NAMALWA (cell line): ENCODE measurements at regions not wholly inside any gene's neighbourhood (a gene's known extent, or its start where the extent isn't known, plus 50 kb on each side); places are given as distances from the start of the nearest gene placed in this dataset.
"Not testable (repeated sequence)": the region's sequence is repeated elsewhere in the genome, so short reads cannot be mapped to it uniquely, and the experiment has no call there.

ENCODE experiments used
- DNase-seq: peaks from one replicate; pipeline ENCODE4 v3.0.0-alpha.2; 2015; ENCODE audit warnings: low spot score

- DNase-seq: not testable (repeated sequence)
Observed at GRCh38 chr15:22519213-22519612, 60.5 kb downstream of the GOLGA6L22 start.

- not testable (repeated sequence) for DNase-seq
Observed at GRCh38 chr15:22526537-22526936, 67.8 kb downstream of the GOLGA6L22 start.

- DNase-seq: not testable (repeated sequence)
Observed at GRCh38 chr15:22527016-22527415, 68.3 kb downstream of the GOLGA6L22 start.

- not testable (repeated sequence) for DNase-seq
Observed at GRCh38 chr15:22529200-22529599, 70.5 kb downstream of the GOLGA6L22 start.

GRCh38 chr15:22559701-22560100, 101.0 kb downstream of the GOLGA6L22 start:
- DNase-seq: not testable (repeated sequence)

- not testable (repeated sequence) for DNase-seq
Observed at GRCh38 chr15:22561716-22562115, 103.0 kb downstream of the GOLGA6L22 start.

- DNase-seq: not testable (repeated sequence)
Observed at GRCh38 chr15:22566510-22566909, 107.8 kb downstream of the GOLGA6L22 start.

- DNase-seq: not testable (repeated sequence)
Observed at GRCh38 chr15:22569486-22569885, 110.8 kb downstream of the GOLGA6L22 start.

- DNase-seq: not testable (repeated sequence)
Observed at GRCh38 chr15:22572152-22572735, 113.5 kb downstream of the GOLGA6L22 start.

GRCh38 chr15:22572792-22573191, 114.1 kb downstream of the GOLGA6L22 start:
- peak; percentile 0 for DNase-seq

- not testable (repeated sequence) for DNase-seq
Observed at GRCh38 chr15:22577828-22578227, 119.1 kb downstream of the GOLGA6L22 start.

GRCh38 chr15:22579213-22579612, 120.5 kb downstream of the GOLGA6L22 start:
- DNase-seq: not testable (repeated sequence)

GRCh38 chr15:22587391-22587790, 128.7 kb downstream of the GOLGA6L22 start:
- not testable (repeated sequence) for DNase-seq

- not testable (repeated sequence) for DNase-seq
Observed at GRCh38 chr15:22598552-22598951, 139.8 kb downstream of the GOLGA6L22 start.

- DNase-seq: not testable (repeated sequence)
Observed at GRCh38 chr15:22599526-22600320, 141.0 kb downstream of the GOLGA6L22 start.

GRCh38 chr15:22616976-22617375, 158.3 kb downstream of the GOLGA6L22 start:
- DNase-seq: not testable (repeated sequence)

GRCh38 chr15:22631789-22632188, 154.7 kb upstream of the NIPA1 start:
- DNase-seq: not testable (repeated sequence)

GRCh38 chr15:22639983-22640382, 146.5 kb upstream of the NIPA1 start:
- DNase-seq: not testable (repeated sequence)

- not testable (repeated sequence) for DNase-seq
Observed at GRCh38 chr15:22649458-22649857, 137.0 kb upstream of the NIPA1 start.

- not testable (repeated sequence) for DNase-seq
Observed at GRCh38 chr15:22651179-22651578, 135.3 kb upstream of the NIPA1 start.

GRCh38 chr15:22664294-22665058, 122.0 kb upstream of the NIPA1 start:
- not testable (repeated sequence) for DNase-seq

- peak; percentile 17 for DNase-seq
Observed at GRCh38 chr15:22665059-22665702, 121.3 kb upstream of the NIPA1 start.
